ENCODE measurements at regions not wholly inside any gene's neighbourhood (a gene's known extent, or its start where the extent isn't known, plus 50 kb on each side); places are given as distances from the start of the nearest gene placed in this dataset.
"Not testable (repeated sequence)": the region's sequence is repeated elsewhere in the genome, so short reads cannot be mapped to it uniquely, and the experiment has no call there.

- H3K4me1 ChIP-seq, result no peaks in the 10 kb centered on the region
- intact Hi-C loops (cut with DNase I), result no loop called here
- DNase-seq, result no peak
- ATAC-seq, result no peak
- no peak overlapping the region for H3K4me3 ChIP-seq
- H3K27me3 ChIP-seq, result no peaks in the 10 kb centered on the region
- H3K27ac ChIP-seq, result no peak overlapping the region
- no peak for TF ChIP-seq CTCF (IDR thresholded peaks at IDR 0.05)
- H3K9me3 ChIP-seq, result no peaks in the 10 kb centered on the region
- H3K36me3 ChIP-seq, result no peaks in the 10 kb centered on the region
Observed at GRCh38 chr9:27835746-27836145, 262.5 kb upstream of the C9orf72 start.

GRCh38 chr9:27836661-27837401, 263.6 kb upstream of the C9orf72 start:
- intact Hi-C loops (cut with DNase I), result no loop called here
- no peaks in the 10 kb centered on the region for H3K36me3 ChIP-seq
- no peak overlapping the region for H3K4me3 ChIP-seq
- H3K27me3 ChIP-seq, result no peaks in the 10 kb centered on the region
- H3K27ac ChIP-seq, result no peak overlapping the region
- no peaks in the 10 kb centered on the region for H3K4me1 ChIP-seq
- ATAC-seq (no peak), DNase-seq (no peak)
- no peaks in the 10 kb centered on the region for H3K9me3 ChIP-seq
- TF ChIP-seq CTCF (IDR thresholded peaks at IDR 0.05), result no peak

- ATAC-seq (no peak), DNase-seq (no peak)
- no peaks in the 10 kb centered on the region for H3K27me3 ChIP-seq
- H3K27ac ChIP-seq, result no peak overlapping the region
- H3K36me3 ChIP-seq, result no peaks in the 10 kb centered on the region
- no peaks in the 10 kb centered on the region for H3K9me3 ChIP-seq
- intact Hi-C loops (cut with DNase I), result no loop called here
- TF ChIP-seq CTCF (IDR thresholded peaks at IDR 0.05), result no peak
- no peaks in the 10 kb centered on the region for H3K4me1 ChIP-seq
- no peak overlapping the region for H3K4me3 ChIP-seq
Observed at GRCh38 chr9:27838876-27839275, 265.6 kb upstream of the C9orf72 start.

GRCh38 chr9:27839767-27840166, 266.5 kb upstream of the C9orf72 start:
- H3K4me1 ChIP-seq; H3K27me3 ChIP-seq; H3K9me3 ChIP-seq; H3K27ac ChIP-seq; ATAC-seq; intact Hi-C loops (cut with DNase I); H3K36me3 ChIP-seq; DNase-seq; H3K4me3 ChIP-seq: not testable (repeated sequence)

- H3K36me3 ChIP-seq, result no peaks in the 10 kb centered on the region
- H3K4me1 ChIP-seq, result no peaks in the 10 kb centered on the region
- TF ChIP-seq CTCF (IDR thresholded peaks at IDR 0.05), result no peak
- intact Hi-C loops (cut with DNase I), result no loop called here
- no peak overlapping the region for H3K4me3 ChIP-seq
- H3K9me3 ChIP-seq, result no peaks in the 10 kb centered on the region
- no peaks in the 10 kb centered on the region for H3K27me3 ChIP-seq
- ATAC-seq, result no peak
- H3K27ac ChIP-seq, result no peak overlapping the region
- no peak for DNase-seq
Observed at GRCh38 chr9:27844797-27845196, 271.5 kb upstream of the C9orf72 start.

- TF ChIP-seq CTCF (IDR thresholded peaks at IDR 0.05), result no peak
- intact Hi-C loops (cut with DNase I), result no loop called here
- H3K4me1 ChIP-seq, result no peaks in the 10 kb centered on the region
- no peaks in the 10 kb centered on the region for H3K27me3 ChIP-seq
- no peaks in the 10 kb centered on the region for H3K36me3 ChIP-seq
- no peak overlapping the region for H3K27ac ChIP-seq
- ATAC-seq (no peak), DNase-seq (no peak)
- H3K4me3 ChIP-seq, result no peak overlapping the region
- H3K9me3 ChIP-seq, result no peaks in the 10 kb centered on the region
Observed at GRCh38 chr9:27847380-27847779, 274.1 kb upstream of the C9orf72 start.
